ENCODE measurements at regions not wholly inside any gene's neighbourhood (a gene's known extent, or its start where the extent isn't known, plus 50 kb on each side); places are given as distances from the start of the nearest gene placed in this dataset.

- CTCF ChIA-PET, result no interaction called here
- POLR2A ChIA-PET, result no interaction called here
Observed at GRCh38 chr5:124480022-124480421, 266.4 kb downstream of the ZNF608 start.

- ChIA-PET POLR2A (no interaction called here), CTCF (no interaction called here)
Observed at GRCh38 chr5:124478264-124478663, 268.2 kb downstream of the ZNF608 start.

GRCh38 chr5:124477577-124477976 lies 268.9 kb downstream of the ZNF608 start:
- CTCF ChIA-PET, result no interaction called here
- POLR2A ChIA-PET, result no interaction called here

- ChIA-PET CTCF (no interaction called here), POLR2A (no interaction called here)
Observed at GRCh38 chr5:124477062-124477461, 269.4 kb downstream of the ZNF608 start.

- ChIA-PET CTCF (interaction anchor here (1.5 kb wide), 1 partner anchor 9 kb away, joined by 3 read pairs; no protein-coding TSS in a partner anchor), POLR2A (no interaction called here)
Observed at GRCh38 chr5:124474528-124475215, 271.8 kb downstream of the ZNF608 start.

- CTCF ChIA-PET, result no interaction called here
- POLR2A ChIA-PET, result no interaction called here
Observed at GRCh38 chr5:124468671-124469411, 277.6 kb downstream of the ZNF608 start.

- ChIA-PET CTCF (no interaction called here), POLR2A (no interaction called here)
Observed at GRCh38 chr5:124467745-124468144, 278.7 kb downstream of the ZNF608 start.

- CTCF ChIA-PET, result no interaction called here
- POLR2A ChIA-PET, result no interaction called here
Observed at GRCh38 chr5:124466011-124466410, 280.4 kb downstream of the ZNF608 start.

GRCh38 chr5:124463851-124464250 lies 282.6 kb downstream of the ZNF608 start:
- POLR2A ChIA-PET, result no interaction called here

GRCh38 chr5:124462751-124463150 lies 283.7 kb downstream of the ZNF608 start:
- CTCF ChIA-PET, result no interaction called here

More at GRCh38 chr5:124463851-124464250, 282.6 kb downstream of the ZNF608 start:
- CTCF ChIA-PET, result no interaction called here

GRCh38 chr5:124461941-124462340 lies 284.5 kb downstream of the ZNF608 start:
- CTCF ChIA-PET, result no interaction called here
- POLR2A ChIA-PET, result no interaction called here

More at GRCh38 chr5:124462751-124463150, 283.7 kb downstream of the ZNF608 start:
- POLR2A ChIA-PET, result no interaction called here

- POLR2A ChIA-PET, result no interaction called here
- CTCF ChIA-PET, result no interaction called here
Observed at GRCh38 chr5:124461157-124461556, 285.3 kb downstream of the ZNF608 start.

GRCh38 chr5:124460642-124461041 lies 285.8 kb downstream of the ZNF608 start:
- POLR2A ChIA-PET, result no interaction called here
- CTCF ChIA-PET, result no interaction called here

- ChIA-PET POLR2A (no interaction called here), CTCF (no interaction called here)
Observed at GRCh38 chr5:124459984-124460383, 286.5 kb downstream of the ZNF608 start.

- CTCF ChIA-PET, result no interaction called here
- POLR2A ChIA-PET, result no interaction called here
Observed at GRCh38 chr5:124457901-124458300, 288.5 kb downstream of the ZNF608 start.

- CTCF ChIA-PET, result no interaction called here
- POLR2A ChIA-PET, result no interaction called here
Observed at GRCh38 chr5:124457101-124457500, 289.3 kb downstream of the ZNF608 start.

GRCh38 chr5:124456249-124456648 lies 290.2 kb downstream of the ZNF608 start:
- ChIA-PET POLR2A (no interaction called here), CTCF (no interaction called here)

- POLR2A ChIA-PET, result no interaction called here
- CTCF ChIA-PET, result no interaction called here
Observed at GRCh38 chr5:124454081-124454480, 292.4 kb downstream of the ZNF608 start.

- ChIA-PET POLR2A (no interaction called here), CTCF (no interaction called here)
Observed at GRCh38 chr5:124453221-124454051, 293.0 kb downstream of the ZNF608 start.

- POLR2A ChIA-PET, result no interaction called here
- CTCF ChIA-PET, result no interaction called here
Observed at GRCh38 chr5:124452412-124452811, 294.0 kb downstream of the ZNF608 start.
